ENCODE measurements at regions not wholly inside any gene's neighbourhood (a gene's known extent, or its start where the extent isn't known, plus 50 kb on each side); places are given as distances from the start of the nearest gene placed in this dataset.
A peak's percentile ranks its signal among the peaks of the same experiment; 100 is the strongest.

DNA sequence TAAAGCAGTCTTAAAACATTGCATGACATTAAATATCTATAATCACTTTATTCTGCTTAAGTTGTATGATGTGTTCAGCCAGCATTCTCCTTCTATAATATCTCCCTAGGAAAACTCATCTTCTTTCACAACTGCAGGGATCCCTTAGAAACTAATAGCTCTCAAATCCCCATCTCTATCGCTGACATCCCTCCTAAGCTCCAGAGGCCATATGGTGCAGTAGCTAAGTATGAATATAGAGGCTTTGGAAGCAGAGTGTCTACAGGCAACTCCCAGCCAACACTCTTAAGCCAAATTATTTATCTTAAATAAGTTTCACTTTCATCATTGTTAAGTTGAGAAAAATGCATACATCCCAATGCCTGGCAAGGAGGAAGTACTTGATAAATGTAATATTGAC is 349.5 kb upstream of the MIR17HG start:
- TF ChIP-seq, protein P1, sequence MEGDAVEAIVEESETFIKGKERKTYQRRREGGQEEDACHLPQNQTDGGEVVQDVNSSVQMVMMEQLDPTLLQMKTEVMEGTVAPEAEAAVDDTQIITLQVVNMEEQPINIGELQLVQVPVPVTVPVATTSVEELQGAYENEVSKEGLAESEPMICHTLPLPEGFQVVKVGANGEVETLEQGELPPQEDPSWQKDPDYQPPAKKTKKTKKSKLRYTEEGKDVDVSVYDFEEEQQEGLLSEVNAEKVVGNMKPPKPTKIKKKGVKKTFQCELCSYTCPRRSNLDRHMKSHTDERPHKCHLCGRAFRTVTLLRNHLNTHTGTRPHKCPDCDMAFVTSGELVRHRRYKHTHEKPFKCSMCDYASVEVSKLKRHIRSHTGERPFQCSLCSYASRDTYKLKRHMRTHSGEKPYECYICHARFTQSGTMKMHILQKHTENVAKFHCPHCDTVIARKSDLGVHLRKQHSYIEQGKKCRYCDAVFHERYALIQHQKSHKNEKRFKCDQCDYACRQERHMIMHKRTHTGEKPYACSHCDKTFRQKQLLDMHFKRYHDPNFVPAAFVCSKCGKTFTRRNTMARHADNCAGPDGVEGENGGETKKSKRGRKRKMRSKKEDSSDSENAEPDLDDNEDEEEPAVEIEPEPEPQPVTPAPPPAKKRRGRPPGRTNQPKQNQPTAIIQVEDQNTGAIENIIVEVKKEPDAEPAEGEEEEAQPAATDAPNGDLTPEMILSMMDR (IDR thresholded peaks at IDR 0.05) = no peak
- TF ChIP-seq POLR2AphosphoS5 (IDR thresholded peaks at IDR 0.05) = no peak
- no peak for TF ChIP-seq POLR2A (IDR thresholded peaks at IDR 0.05)
- Histone ChIP-seq H3K27me3 (no peaks in the 10 kb centered on the region), H3K36me3 (no peaks in the 10 kb centered on the region), H3K9me3 (no peaks in the 10 kb centered on the region), H3K27ac (no peak overlapping the region), H3K4me3 (no peak overlapping the region), H3K4me1 (no peaks in the 10 kb centered on the region)
- intact Hi-C loops (cut with DNase I; ENCODE audit: low total_unique reads) = no loop called here
- no peak for DNase-seq (ENCODE audit: low spot score in 2 of 2)

DNA sequence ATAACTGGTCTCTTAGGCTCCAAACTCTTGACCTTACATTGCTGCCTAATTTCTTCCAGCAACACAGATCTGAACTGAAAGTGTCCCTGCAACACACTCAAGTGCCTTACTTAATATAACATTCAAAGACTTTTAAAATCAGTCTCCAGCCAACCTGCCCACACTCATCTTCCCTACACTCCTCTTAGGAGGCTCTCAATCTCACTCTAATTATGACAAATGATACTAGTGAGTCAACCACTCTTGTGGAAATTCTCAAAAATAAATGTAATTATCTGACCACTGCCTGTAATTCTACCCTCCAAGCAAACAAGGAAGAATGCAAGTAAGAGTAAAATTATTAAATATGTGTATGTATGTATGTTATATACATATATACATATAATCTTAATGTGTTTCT is 348.1 kb upstream of the MIR17HG start:
- H3K4me1 ChIP-seq = no peaks in the 10 kb centered on the region
- TF ChIP-seq, protein P1 (IDR thresholded peaks at IDR 0.05) = no peak
- TF ChIP-seq POLR2AphosphoS5 (IDR thresholded peaks at IDR 0.05) (no peak), POLR2A (IDR thresholded peaks at IDR 0.05) (no peak)
- no peaks in the 10 kb centered on the region for H3K27me3 ChIP-seq
- H3K9me3 ChIP-seq = no peaks in the 10 kb centered on the region
- H3K27ac ChIP-seq = no peak overlapping the region
- H3K36me3 ChIP-seq = no peaks in the 10 kb centered on the region
- no peak for DNase-seq (ENCODE audit: low spot score in 2 of 2)
- intact Hi-C loops (cut with DNase I; ENCODE audit: low total_unique reads) = no loop called here
- no peak overlapping the region for H3K4me3 ChIP-seq

DNA sequence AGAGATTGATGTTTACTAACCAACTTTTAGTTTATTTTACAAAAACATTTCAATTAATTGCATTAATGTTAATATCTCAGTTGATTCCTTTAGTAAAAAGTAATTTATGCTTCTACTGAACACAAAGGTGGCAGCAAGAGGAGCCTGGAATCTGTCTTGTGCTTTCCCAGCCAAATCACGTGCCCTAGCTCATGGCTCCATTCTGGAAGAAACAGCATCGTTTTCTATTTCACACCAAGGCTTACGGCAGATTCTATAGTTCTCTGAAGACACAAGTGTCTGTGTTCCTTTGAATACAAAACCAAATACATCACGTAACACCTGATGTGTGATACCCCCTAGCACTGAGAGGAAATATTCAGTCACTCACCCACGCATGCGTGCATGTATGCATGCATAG is 346.1 kb upstream of the MIR17HG start:
- H3K4me3 ChIP-seq = no peak overlapping the region
- H3K9me3 ChIP-seq = no peaks in the 10 kb centered on the region
- DNase-seq (ENCODE audit: low spot score in 2 of 2) = no peak
- H3K27ac ChIP-seq = no peak overlapping the region
- TF ChIP-seq POLR2AphosphoS5 (IDR thresholded peaks at IDR 0.05) = no peak
- no peaks in the 10 kb centered on the region for H3K27me3 ChIP-seq
- no peaks in the 10 kb centered on the region for H3K4me1 ChIP-seq
- H3K36me3 ChIP-seq = no peaks in the 10 kb centered on the region
- intact Hi-C loops (cut with DNase I; ENCODE audit: low total_unique reads) = no loop called here

DNA sequence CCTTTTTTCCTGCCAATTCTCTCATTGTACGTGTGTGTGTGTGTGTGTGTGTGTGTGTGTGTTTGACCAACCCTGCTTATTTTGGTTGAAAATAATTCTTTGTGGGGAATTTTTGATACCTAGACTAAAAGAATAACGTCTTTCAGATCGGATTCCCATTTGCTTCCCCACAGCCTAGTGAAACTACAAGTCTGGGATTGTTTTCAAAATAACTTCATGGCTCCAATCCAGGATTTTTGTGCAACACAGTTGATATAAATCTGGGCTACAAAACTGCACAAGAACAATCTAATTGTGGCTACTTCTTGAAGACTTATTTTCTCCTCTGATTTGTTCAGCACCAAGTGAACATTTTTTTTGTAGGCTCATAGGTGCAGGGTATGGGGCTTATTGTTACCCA is 332.8 kb upstream of the MIR17HG start:
- Histone ChIP-seq H3K36me3 (no peaks in the 10 kb centered on the region), H3K27ac (no peak overlapping the region), H3K4me3 (no peak overlapping the region), H3K27me3 (no peaks in the 10 kb centered on the region), H3K9me3 (no peaks in the 10 kb centered on the region), H3K4me1 (no peaks in the 10 kb centered on the region)
- no peak for TF ChIP-seq POLR2AphosphoS5 (IDR thresholded peaks at IDR 0.05)
- TF ChIP-seq POLR2A (IDR thresholded peaks at IDR 0.05) = no peak
- TF ChIP-seq, protein P1 (IDR thresholded peaks at IDR 0.05) = no peak
- intact Hi-C loops (cut with DNase I; ENCODE audit: low total_unique reads) = no loop called here
- no peak for DNase-seq (ENCODE audit: low spot score in 2 of 2)

DNA sequence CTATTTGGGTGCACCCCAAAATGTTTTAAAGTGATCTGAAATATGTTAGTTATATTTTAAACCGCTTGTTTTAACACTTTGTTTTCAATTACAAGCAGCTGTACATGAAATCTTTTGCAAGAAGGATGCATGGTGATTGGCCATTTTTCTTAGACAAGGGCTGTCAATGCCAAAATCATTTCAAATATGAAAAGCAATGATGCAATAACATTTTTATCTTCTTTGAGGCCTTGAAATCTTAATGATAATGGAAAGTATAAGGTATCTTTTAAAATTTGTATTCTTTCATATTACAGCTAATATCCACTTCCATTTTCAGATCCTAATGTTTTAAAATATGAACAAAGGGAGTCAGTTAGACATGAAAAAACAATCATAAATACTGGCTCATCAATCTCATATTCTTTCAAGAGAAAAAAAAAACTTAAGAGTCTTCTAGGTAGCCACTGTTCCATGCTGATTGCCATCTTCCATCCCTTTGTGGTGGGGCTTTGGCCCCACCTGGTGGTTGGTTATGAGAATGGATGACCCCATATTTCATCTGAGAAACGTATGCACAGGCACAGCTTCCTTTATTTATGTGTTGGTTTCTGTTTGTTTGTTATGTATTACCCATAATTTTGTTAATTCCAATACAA is 330.3 kb upstream of the MIR17HG start:
- no peak overlapping the region for H3K27ac ChIP-seq
- H3K27me3 ChIP-seq = no peaks in the 10 kb centered on the region
- no peak for DNase-seq (ENCODE audit: low spot score in 2 of 2)
- H3K4me3 ChIP-seq = no peak overlapping the region
- TF ChIP-seq POLR2AphosphoS5 (IDR thresholded peaks at IDR 0.05) = no peak
- TF ChIP-seq, protein P1 (IDR thresholded peaks at IDR 0.05) = peak in 2 of 3 donors; percentile 32 to 45
- TF ChIP-seq POLR2A (IDR thresholded peaks at IDR 0.05) = no peak
- no peaks in the 10 kb centered on the region for H3K36me3 ChIP-seq
- intact Hi-C loops (cut with DNase I; ENCODE audit: low total_unique reads) = no loop called here
- H3K9me3 ChIP-seq = no peaks in the 10 kb centered on the region
- H3K4me1 ChIP-seq = no peaks in the 10 kb centered on the region

DNA sequence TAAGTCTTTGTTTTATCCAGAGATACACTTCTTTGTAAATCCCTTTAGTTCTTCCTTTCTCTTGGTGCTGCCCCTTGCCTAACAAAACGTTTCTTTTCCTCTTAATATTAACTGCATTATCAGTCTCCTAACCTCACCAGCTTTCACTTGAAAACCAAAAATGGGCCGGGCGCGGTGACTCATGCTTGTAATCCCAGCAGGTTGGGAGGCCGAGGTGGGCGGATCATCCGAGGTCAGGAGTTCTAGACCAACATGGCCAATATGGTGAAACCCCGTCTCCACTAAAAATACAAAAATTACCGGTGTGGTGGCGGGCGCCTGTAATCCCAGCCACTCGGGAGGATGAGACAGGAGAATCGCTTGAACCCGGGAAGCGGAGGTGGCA is 329.8 kb upstream of the MIR17HG start:
- H3K9me3 ChIP-seq = no peaks in the 10 kb centered on the region
- no peak overlapping the region for H3K27ac ChIP-seq
- H3K4me1 ChIP-seq = no peaks in the 10 kb centered on the region
- no peak for TF ChIP-seq POLR2AphosphoS5 (IDR thresholded peaks at IDR 0.05)
- TF ChIP-seq, protein P1 (IDR thresholded peaks at IDR 0.05) = no peak
- TF ChIP-seq POLR2A (IDR thresholded peaks at IDR 0.05) = no peak
- intact Hi-C loops (cut with DNase I; ENCODE audit: low total_unique reads) = no loop called here
- no peak for DNase-seq (ENCODE audit: low spot score in 2 of 2)
- H3K4me3 ChIP-seq = no peak overlapping the region
- no peaks in the 10 kb centered on the region for H3K27me3 ChIP-seq
- no peaks in the 10 kb centered on the region for H3K36me3 ChIP-seq
